ENCODE measurements at regions not wholly inside any gene's neighbourhood (a gene's known extent, or its start where the extent isn't known, plus 50 kb on each side); places are given as distances from the start of the nearest gene placed in this dataset.
A peak's percentile ranks its signal among the peaks of the same experiment; 100 is the strongest.

DNA sequence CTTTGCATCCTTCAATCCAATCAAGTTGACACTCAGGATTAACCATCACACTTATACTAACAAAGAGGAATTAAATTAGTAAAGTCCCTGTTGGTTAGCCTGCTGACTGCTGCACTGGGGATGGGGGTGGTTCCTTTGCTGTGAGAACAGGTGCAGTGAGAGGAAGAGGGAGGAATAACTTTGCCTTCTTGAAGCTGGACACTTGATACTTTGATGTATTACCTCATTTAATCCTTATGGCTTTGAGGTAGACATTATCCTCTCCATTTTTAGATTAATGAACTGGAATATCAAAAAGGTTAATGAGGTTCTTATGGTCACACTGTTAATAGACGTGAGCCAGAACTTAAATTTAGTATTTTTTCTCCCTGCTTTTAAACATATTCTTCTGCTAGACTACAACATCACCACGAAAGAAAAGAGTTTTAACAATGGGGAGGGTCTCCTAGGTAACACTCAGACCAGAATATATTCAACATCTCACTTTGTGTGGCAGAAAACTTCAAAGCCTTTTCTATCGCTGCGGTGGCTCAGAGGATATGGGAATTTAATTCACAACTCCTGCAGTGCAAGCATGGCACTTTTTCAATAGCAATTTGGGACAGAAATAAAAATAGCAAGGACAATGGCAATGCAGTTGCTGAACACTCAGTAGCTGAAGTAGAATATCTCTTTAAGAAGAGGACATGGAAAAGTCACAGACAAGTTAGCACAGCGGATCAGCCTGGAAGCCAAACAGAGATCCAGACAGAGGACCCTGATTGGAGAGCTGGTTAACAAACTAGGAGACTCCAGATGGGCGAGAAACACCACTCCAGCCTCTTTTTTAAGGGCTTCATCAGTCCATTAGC is 68.8 kb upstream of the DNAH14 start:
- Histone ChIP-seq H3K4me1 (ENCODE audit: control insufficient read depth, insufficient read depth, low read length) (no peaks in the 10 kb centered on the region), H3K27me3 (ENCODE audit: control insufficient read depth, insufficient read depth, low read length) (no peaks in the 10 kb centered on the region), H3K36me3 (ENCODE audit: control insufficient read depth, insufficient read depth, low read length) (no peaks in the 10 kb centered on the region), H3K4me3 (ENCODE audit: low read depth, low read length) (no peak overlapping the region), H3K27ac (ENCODE audit: low read depth, low read length) (no peak overlapping the region), H3K9me3 (ENCODE audit: control insufficient read depth, insufficient read depth, low read length) (peaks cover 1% of the 10 kb centered on the region)
- DNase-seq (ENCODE audit: low read depth in 4 of 6, low spot score in 6 of 6), result peak in 2 of 6 donors; percentile 33 to 78
- 20% methylated on average over 4 of the region's 6 CpGs for WGBS (ENCODE audit: insufficient coverage)

- WGBS (ENCODE audit: insufficient coverage), result 80% methylated on average over 2 of the region's 4 CpGs
- no peaks in the 10 kb centered on the region for H3K4me1 ChIP-seq (ENCODE audit: control insufficient read depth, insufficient read depth, low read length)
Measured at GRCh38 chr1:224861339-224861716, 68.1 kb upstream of the DNAH14 start.

GRCh38 chr1:224863486-224863885 is 66.0 kb upstream of the DNAH14 start:
- Histone ChIP-seq H3K27ac (ENCODE audit: low read depth, low read length) (no peak overlapping the region), H3K4me3 (ENCODE audit: low read depth, low read length) (no peak overlapping the region), H3K9me3 (ENCODE audit: control insufficient read depth, insufficient read depth, low read length) (peaks cover 2% of the 10 kb centered on the region), H3K27me3 (ENCODE audit: control insufficient read depth, insufficient read depth, low read length) (no peaks in the 10 kb centered on the region), H3K4me1 (ENCODE audit: control insufficient read depth, insufficient read depth, low read length) (no peaks in the 10 kb centered on the region), H3K36me3 (ENCODE audit: control insufficient read depth, insufficient read depth, low read length) (no peaks in the 10 kb centered on the region)
- no peak for DNase-seq (ENCODE audit: low read depth in 4 of 6, low spot score in 6 of 6)
- WGBS (ENCODE audit: insufficient coverage), result 100% methylated on average over 1 of the region's 2 CpGs

More at GRCh38 chr1:224861339-224861716, 68.1 kb upstream of the DNAH14 start:
- Histone ChIP-seq H3K36me3 (ENCODE audit: control insufficient read depth, insufficient read depth, low read length) (no peaks in the 10 kb centered on the region), H3K27me3 (ENCODE audit: control insufficient read depth, insufficient read depth, low read length) (no peaks in the 10 kb centered on the region), H3K27ac (ENCODE audit: low read depth, low read length) (no peak overlapping the region), H3K9me3 (ENCODE audit: control insufficient read depth, insufficient read depth, low read length) (peaks cover 2% of the 10 kb centered on the region), H3K4me3 (ENCODE audit: low read depth, low read length) (no peak overlapping the region)
- DNase-seq (ENCODE audit: low read depth in 4 of 6, low spot score in 6 of 6), result no peak

- H3K36me3 ChIP-seq (ENCODE audit: control insufficient read depth, insufficient read depth, low read length), result no peaks in the 10 kb centered on the region
- no peak for DNase-seq (ENCODE audit: low read depth in 4 of 6, low spot score in 6 of 6)
- H3K9me3 ChIP-seq (ENCODE audit: control insufficient read depth, insufficient read depth, low read length), result peaks cover 2% of the 10 kb centered on the region
- H3K4me3 ChIP-seq (ENCODE audit: low read depth, low read length), result no peak overlapping the region
- H3K27ac ChIP-seq (ENCODE audit: low read depth, low read length), result no peak overlapping the region
- WGBS (ENCODE audit: insufficient coverage), result no CpG with 5 or more reads among the region's 2 CpGs
- no peaks in the 10 kb centered on the region for H3K4me1 ChIP-seq (ENCODE audit: control insufficient read depth, insufficient read depth, low read length)
- H3K27me3 ChIP-seq (ENCODE audit: control insufficient read depth, insufficient read depth, low read length), result no peaks in the 10 kb centered on the region
Measured at GRCh38 chr1:224864006-224864405, 65.5 kb upstream of the DNAH14 start.

DNA sequence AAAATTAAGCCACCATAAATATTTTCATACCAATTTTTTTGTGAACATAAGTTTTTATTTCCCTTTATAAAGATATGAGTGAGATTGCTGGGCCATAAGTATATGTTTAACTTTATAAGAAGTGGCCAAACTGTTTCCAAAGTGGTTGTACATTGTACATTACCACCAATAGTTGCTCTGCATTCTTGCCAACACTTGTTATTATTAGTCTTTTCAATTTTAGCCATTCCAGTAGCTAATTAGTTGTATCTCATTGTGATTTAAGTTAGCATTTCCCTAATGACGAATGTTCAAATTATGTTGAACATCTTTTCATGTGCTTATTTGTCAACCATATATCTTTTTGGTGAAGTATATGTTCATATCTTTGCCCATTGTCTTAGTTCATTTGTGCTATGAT is 64.0 kb upstream of the DNAH14 start:
- DNase-seq (ENCODE audit: low read depth in 4 of 6, low spot score in 6 of 6), result no peak
- H3K27me3 ChIP-seq (ENCODE audit: control insufficient read depth, insufficient read depth, low read length), result no peaks in the 10 kb centered on the region
- peaks cover 2% of the 10 kb centered on the region for H3K9me3 ChIP-seq (ENCODE audit: control insufficient read depth, insufficient read depth, low read length)
- H3K4me1 ChIP-seq (ENCODE audit: control insufficient read depth, insufficient read depth, low read length), result no peaks in the 10 kb centered on the region
- WGBS (ENCODE audit: insufficient coverage), result no CpG with 5 or more reads among the region's 1 CpG
- H3K36me3 ChIP-seq (ENCODE audit: control insufficient read depth, insufficient read depth, low read length), result no peaks in the 10 kb centered on the region
- no peak overlapping the region for H3K27ac ChIP-seq (ENCODE audit: low read depth, low read length)
- no peak overlapping the region for H3K4me3 ChIP-seq (ENCODE audit: low read depth, low read length)

DNA sequence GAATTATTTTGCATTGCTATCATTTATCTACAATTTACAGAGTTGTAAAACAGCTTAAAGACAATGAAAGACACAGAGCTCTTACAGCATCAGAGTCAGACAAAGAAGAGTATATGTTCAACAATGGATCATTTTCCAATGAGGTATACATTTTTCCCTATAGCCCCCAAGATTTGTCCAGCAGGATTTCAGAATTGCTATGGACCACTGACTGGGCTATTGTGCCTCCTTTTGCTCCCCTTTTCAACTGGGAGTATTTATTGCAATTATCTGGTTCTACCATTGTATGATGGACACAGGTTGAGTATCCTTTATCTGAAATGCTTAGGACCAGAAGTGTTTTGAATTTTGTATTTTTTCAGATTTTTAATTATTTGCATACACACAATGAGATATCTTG is 62.5 kb upstream of the DNAH14 start:
- DNase-seq (ENCODE audit: low read depth in 4 of 6, low spot score in 6 of 6), result no peak
- Histone ChIP-seq H3K4me3 (ENCODE audit: low read depth, low read length) (no peak overlapping the region), H3K36me3 (ENCODE audit: control insufficient read depth, insufficient read depth, low read length) (no peaks in the 10 kb centered on the region), H3K4me1 (ENCODE audit: control insufficient read depth, insufficient read depth, low read length) (no peaks in the 10 kb centered on the region), H3K27me3 (ENCODE audit: control insufficient read depth, insufficient read depth, low read length) (no peaks in the 10 kb centered on the region), H3K9me3 (ENCODE audit: control insufficient read depth, insufficient read depth, low read length) (peaks cover 2% of the 10 kb centered on the region), H3K27ac (ENCODE audit: low read depth, low read length) (no peak overlapping the region)

DNA sequence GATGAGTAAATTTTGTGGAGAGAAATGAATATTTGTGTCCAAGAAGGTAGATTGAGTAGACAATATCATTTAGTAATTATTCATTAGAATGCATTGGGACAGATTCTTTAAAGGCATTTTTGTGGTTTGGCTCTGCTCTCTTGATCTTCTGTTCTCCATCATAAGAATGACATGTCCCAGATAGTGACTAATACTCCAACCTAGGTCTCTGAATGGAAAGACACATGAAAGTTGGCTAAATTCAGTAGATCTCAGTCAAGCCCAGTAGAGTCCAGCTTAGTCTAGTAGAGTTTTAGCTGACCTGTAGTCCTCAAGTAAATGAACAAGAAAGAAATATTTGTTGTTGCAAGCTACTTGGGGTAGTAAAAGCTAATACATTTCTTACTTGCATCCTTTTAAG is 61.8 kb upstream of the DNAH14 start:
- no peak for DNase-seq (ENCODE audit: low read depth in 4 of 6, low spot score in 6 of 6)
- no peak overlapping the region for H3K4me3 ChIP-seq (ENCODE audit: low read depth, low read length)
- H3K27me3 ChIP-seq (ENCODE audit: control insufficient read depth, insufficient read depth, low read length), result no peaks in the 10 kb centered on the region
- no peaks in the 10 kb centered on the region for H3K4me1 ChIP-seq (ENCODE audit: control insufficient read depth, insufficient read depth, low read length)
- H3K27ac ChIP-seq (ENCODE audit: low read depth, low read length), result no peak overlapping the region
- H3K36me3 ChIP-seq (ENCODE audit: control insufficient read depth, insufficient read depth, low read length), result no peaks in the 10 kb centered on the region
- peaks cover 2% of the 10 kb centered on the region for H3K9me3 ChIP-seq (ENCODE audit: control insufficient read depth, insufficient read depth, low read length)

DNA sequence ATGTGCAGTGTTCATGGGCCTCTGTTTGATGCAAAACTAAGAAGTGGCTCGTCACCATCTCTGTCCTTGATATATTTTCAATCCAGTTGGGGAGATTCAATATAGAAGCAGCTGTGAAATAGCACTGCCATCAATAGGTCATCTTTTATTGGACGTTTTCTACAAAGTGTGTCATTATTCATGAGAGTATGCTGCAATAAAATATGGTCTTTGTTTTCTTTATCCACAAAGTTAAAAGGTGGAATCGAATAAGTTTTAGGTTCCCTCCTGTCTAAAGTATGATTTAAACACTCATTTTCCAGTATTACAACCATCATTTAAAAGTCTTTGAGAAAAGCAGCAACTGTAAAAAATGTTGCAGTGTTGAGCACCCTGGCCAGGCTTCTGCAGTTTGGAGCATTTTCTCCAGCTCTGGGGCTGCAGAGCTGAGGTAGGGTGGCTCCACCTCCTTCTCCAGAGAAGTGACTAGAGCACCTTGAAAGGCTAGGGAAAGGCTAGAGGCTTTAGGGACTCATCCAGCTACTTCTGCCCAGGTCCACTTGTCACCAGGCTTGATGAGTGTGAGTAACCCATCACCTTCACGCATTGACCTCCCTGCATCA is 56.5 kb upstream of the DNAH14 start:
- peak in 1 of 6 donors; percentile 18 for DNase-seq (ENCODE audit: low read depth in 4 of 6, low spot score in 6 of 6)
- no peaks in the 10 kb centered on the region for H3K9me3 ChIP-seq (ENCODE audit: control insufficient read depth, insufficient read depth, low read length)
- no peak overlapping the region for H3K4me3 ChIP-seq (ENCODE audit: low read depth, low read length)
- H3K4me1 ChIP-seq (ENCODE audit: control insufficient read depth, insufficient read depth, low read length), result no peaks in the 10 kb centered on the region
- H3K27me3 ChIP-seq (ENCODE audit: control insufficient read depth, insufficient read depth, low read length), result no peaks in the 10 kb centered on the region
- 33% methylated on average over 1 of the region's 4 CpGs for WGBS (ENCODE audit: insufficient coverage)
- no peak overlapping the region for H3K27ac ChIP-seq (ENCODE audit: low read depth, low read length)
- no peaks in the 10 kb centered on the region for H3K36me3 ChIP-seq (ENCODE audit: control insufficient read depth, insufficient read depth, low read length)

GRCh38 chr1:224873434-224874369 is 55.8 kb upstream of the DNAH14 start:
- H3K4me3 ChIP-seq (ENCODE audit: low read depth, low read length), result no peak overlapping the region
- H3K27me3 ChIP-seq (ENCODE audit: control insufficient read depth, insufficient read depth, low read length), result no peaks in the 10 kb centered on the region
- WGBS (ENCODE audit: insufficient coverage), result 71% methylated on average over 1 of the region's 3 CpGs
- no peaks in the 10 kb centered on the region for H3K4me1 ChIP-seq (ENCODE audit: control insufficient read depth, insufficient read depth, low read length)
- DNase-seq (ENCODE audit: low read depth in 4 of 6, low spot score in 6 of 6), result peak in 2 of 6 donors; percentile 9 to 28
- H3K9me3 ChIP-seq (ENCODE audit: control insufficient read depth, insufficient read depth, low read length), result no peaks in the 10 kb centered on the region
- no peak overlapping the region for H3K27ac ChIP-seq (ENCODE audit: low read depth, low read length)
- no peaks in the 10 kb centered on the region for H3K36me3 ChIP-seq (ENCODE audit: control insufficient read depth, insufficient read depth, low read length)

Measured in spinal cord (tissue), 9 donors.